Mesenchymal stem cell (in vitro differentiated cells and primary cell): ENCODE measurements at regions not wholly inside any gene's neighbourhood (a gene's known extent, or its start where the extent isn't known, plus 50 kb on each side); places are given as distances from the start of the nearest gene placed in this dataset.

Experiments used
- DNase-seq: peaks from one replicate; pipeline ENCODE4 v3.0.0-alpha.2; 2013
- H2AFZ ChIP-seq: one replicate; pipeline ENCODE4 v1.6.1; 2013; ENCODE audit warnings: low read depth, mild to moderate bottlenecking, control low read depth, inconsistent platforms, low read length, moderate library complexity
- H2AK5ac ChIP-seq: 2 replicates; pipeline ENCODE4 v1.6.1; 2013; ENCODE audit warnings: low read length, moderate library complexity, mild to moderate bottlenecking, inconsistent platforms; ENCODE audit not compliant: severe bottlenecking
- H2BK120ac ChIP-seq: one replicate; pipeline ENCODE4 v1.6.1; 2013; ENCODE audit warnings: low read depth, mild to moderate bottlenecking, inconsistent platforms, low read length, moderate library complexity
- H2BK12ac ChIP-seq, 2 experiments: one replicate each; pipeline ENCODE4 v1.6.1; 2013; ENCODE audit warnings: inconsistent platforms in 2 of 2, low read length in 2 of 2, mild to moderate bottlenecking in 2 of 2, moderate library complexity in 2 of 2, control low read depth in 1 of 2
- H2BK15ac ChIP-seq: one replicate; pipeline ENCODE4 v1.6.1; 2013; ENCODE audit warnings: mild to moderate bottlenecking, low read depth, inconsistent platforms; ENCODE audit not compliant: poor library complexity, severe bottlenecking
- H2BK5ac ChIP-seq: 2 replicates; pipeline ENCODE4 v1.6.1; 2013; ENCODE audit warnings: low read depth, mild to moderate bottlenecking, low read length, control low read depth, inconsistent platforms; ENCODE audit not compliant: poor library complexity, severe bottlenecking
- H3K14ac ChIP-seq, 2 experiments: one replicate each; pipeline ENCODE4 v1.6.1; 2013; ENCODE audit warnings: inconsistent platforms in 2 of 2, low read length in 2 of 2, control low read depth in 1 of 2, mild to moderate bottlenecking in 1 of 2, moderate library complexity in 1 of 2
- H3K18ac ChIP-seq, 2 experiments: one replicate each; pipeline ENCODE4 v1.6.1; 2013; ENCODE audit warnings: inconsistent platforms in 2 of 2, low read length in 2 of 2, control low read depth in 1 of 2, low read depth in 1 of 2, mild to moderate bottlenecking in 1 of 2
- H3K23ac ChIP-seq, 2 experiments: one replicate each; pipeline ENCODE4 v1.6.1; 2013; ENCODE audit warnings: inconsistent platforms in 2 of 2, low read length in 2 of 2, mild to moderate bottlenecking in 2 of 2, moderate library complexity in 2 of 2, control low read depth in 1 of 2
- H3K27ac ChIP-seq: 2 replicates; pipeline ENCODE4 v1.5.1; 2013; ENCODE audit warnings: mild to moderate bottlenecking, moderate library complexity, low read length, control low read depth, inconsistent platforms; ENCODE audit not compliant: poor library complexity, severe bottlenecking
- H3K27me3 ChIP-seq, 2 experiments: 2 replicates each; pipeline versions ENCODE4 v1.6.1 to v1.7.0; 2013; ENCODE audit warnings: low read length in 2 of 2, mild to moderate bottlenecking in 2 of 2, moderate library complexity in 2 of 2, control low read depth in 1 of 2, inconsistent platforms in 1 of 2; ENCODE audit not compliant: control insufficient read depth in 1 of 2, insufficient read depth in 1 of 2
- H3K36me3 ChIP-seq, 2 experiments: 2 replicates each; pipeline versions ENCODE4 v1.6.1 to v1.7.0; 2013; ENCODE audit warnings: low read length in 2 of 2, control low read depth in 1 of 2, inconsistent platforms in 1 of 2, low read depth in 1 of 2, mild to moderate bottlenecking in 1 of 2; ENCODE audit not compliant: insufficient read depth in 2 of 2, control insufficient read depth in 1 of 2
- H3K4ac ChIP-seq, 2 experiments: one replicate each; pipeline ENCODE4 v1.6.1; 2013; ENCODE audit warnings: inconsistent platforms in 2 of 2, low read length in 2 of 2, mild to moderate bottlenecking in 2 of 2, moderate library complexity in 2 of 2, control low read depth in 1 of 2, low read depth in 1 of 2
- H3K4me1 ChIP-seq: 2 replicates; pipeline ENCODE4 v1.6.1; 2013; ENCODE audit warnings: low read depth, low read length, control low read depth; ENCODE audit not compliant: control insufficient read depth, insufficient read depth
- H3K4me2 ChIP-seq: 2 replicates; pipeline ENCODE4 v1.6.1; 2013; ENCODE audit warnings: low read length, mild to moderate bottlenecking, inconsistent platforms; ENCODE audit not compliant: poor library complexity, severe bottlenecking
- H3K4me3 ChIP-seq, 2 experiments: 2 replicates each; pipeline versions ENCODE4 v1.5.1 to v1.7.0; 2013; ENCODE audit warnings: low read length in 2 of 2, mild to moderate bottlenecking in 2 of 2, control low read depth in 1 of 2, low read depth in 1 of 2; ENCODE audit not compliant: insufficient read depth in 1 of 2
- H3K79me1 ChIP-seq: replicated peaks from 2 replicates; pipeline ENCODE4 v1.6.1; 2013; ENCODE audit warnings: mild to moderate bottlenecking, control low read depth, low read length, inconsistent platforms; ENCODE audit not compliant: poor library complexity, severe bottlenecking
- H3K9ac ChIP-seq: 2 replicates; pipeline ENCODE4 v1.7.0; 2013; ENCODE audit warnings: mild to moderate bottlenecking, low read length, moderate library complexity
- H3K9me3 ChIP-seq: 2 replicates; pipeline ENCODE4 v1.7.0; 2013; ENCODE audit warnings: mild to moderate bottlenecking, low read length; ENCODE audit not compliant: control insufficient read depth
- H4K8ac ChIP-seq: one replicate; pipeline ENCODE4 v1.6.1; 2013; ENCODE audit warnings: inconsistent platforms, mild to moderate bottlenecking, low read length, moderate library complexity
- H4K91ac ChIP-seq: one replicate; pipeline ENCODE4 v1.6.1; 2013; ENCODE audit warnings: mild to moderate bottlenecking, low read length, inconsistent platforms
- WGBS: methylation state at CpG from one replicate; pipeline ENCODE4 v1.1.7; 2013; ENCODE audit warnings: mixed read lengths; 5-methylcytosine and 5-hydroxymethylcytosine counted together

DNA sequence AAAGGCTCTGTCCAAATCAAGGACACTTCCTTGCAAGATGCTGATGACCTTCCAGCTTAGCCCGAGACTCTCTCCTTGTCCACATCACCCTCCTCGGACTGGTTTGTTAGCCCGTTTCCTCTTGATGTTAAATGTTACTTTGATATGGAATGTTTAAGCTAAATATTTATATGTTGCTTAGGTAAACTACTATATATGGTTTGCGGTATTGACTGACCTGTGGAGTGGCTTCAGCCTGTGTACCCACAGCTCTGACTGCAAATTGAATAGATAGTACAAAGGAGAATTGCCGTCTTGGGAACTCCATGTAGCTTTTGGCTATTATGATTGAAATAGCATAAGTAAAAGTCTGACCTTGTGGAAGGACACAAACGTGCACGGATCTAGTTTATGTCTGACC, 422.0 kb downstream of the YTHDC2 start:
- Histone ChIP-seq H3K9me3 (no peaks in the 10 kb centered on the region), H2BK120ac (no peak overlapping the region), H3K27ac (no peak overlapping the region), H3K36me3 (no peaks in the 10 kb centered on the region), H2AK5ac (no peak overlapping the region), H3K79me1 (no peaks in the 10 kb centered on the region), H3K27me3 (no peaks in the 10 kb centered on the region), H3K9ac (no peak overlapping the region), H3K18ac (no peak overlapping the region), H3K4me3 (no peak overlapping the region), H3K4ac (no peak overlapping the region), H2BK12ac (no peak overlapping the region), H2BK5ac (no peak overlapping the region), H3K23ac (no peak overlapping the region), H2AFZ (no peak overlapping the region), H2BK15ac (no peak overlapping the region), H3K4me1 (peaks cover 2% of the 10 kb centered on the region), H4K91ac (no peak overlapping the region), H3K14ac (no peak overlapping the region), H4K8ac (no peak overlapping the region), H3K4me2 (no peak overlapping the region)
- 89% methylated on average over 6 of the region's 7 CpGs for WGBS
- no peak for DNase-seq

DNA sequence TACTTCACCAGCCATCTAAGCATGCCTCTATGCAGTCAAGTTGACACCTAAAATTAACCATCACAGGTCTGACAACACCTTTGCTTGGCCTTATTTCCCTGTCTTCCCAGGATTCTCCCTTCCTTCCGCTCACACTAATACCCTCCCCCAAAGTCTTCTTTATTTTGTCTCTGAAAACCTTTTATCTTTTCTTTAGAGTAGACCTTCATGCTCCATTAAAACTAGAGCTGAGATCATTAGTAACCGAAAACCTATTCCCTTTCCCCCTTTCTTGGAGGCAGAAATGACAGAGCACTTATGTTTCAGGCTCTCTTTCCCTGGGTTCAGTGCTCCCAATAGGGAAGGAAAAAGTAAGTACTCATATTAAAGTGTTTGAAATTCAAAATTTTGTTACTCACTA, 423.8 kb downstream of the YTHDC2 start:
- Histone ChIP-seq H3K79me1 (no peaks in the 10 kb centered on the region), H3K4ac (no peak overlapping the region), H3K9ac (no peak overlapping the region), H3K27ac (no peak overlapping the region), H2BK12ac (no peak overlapping the region), H3K18ac (no peak overlapping the region), H2BK5ac (no peak overlapping the region), H3K4me3 (no peak overlapping the region), H2BK15ac (no peak overlapping the region), H4K91ac (no peak overlapping the region), H3K4me1 (peaks cover 2% of the 10 kb centered on the region), H3K23ac (no peak overlapping the region), H3K14ac (no peak overlapping the region), H2BK120ac (no peak overlapping the region), H2AFZ (no peak overlapping the region), H2AK5ac (no peak overlapping the region), H3K9me3 (peaks cover 2% of the 10 kb centered on the region), H3K4me2 (no peak overlapping the region), H3K27me3 (no peaks in the 10 kb centered on the region), H4K8ac (no peak overlapping the region), H3K36me3 (no peaks in the 10 kb centered on the region)
- 30% methylated on average over 1 of the region's 2 CpGs for WGBS
- no peak for DNase-seq

DNA sequence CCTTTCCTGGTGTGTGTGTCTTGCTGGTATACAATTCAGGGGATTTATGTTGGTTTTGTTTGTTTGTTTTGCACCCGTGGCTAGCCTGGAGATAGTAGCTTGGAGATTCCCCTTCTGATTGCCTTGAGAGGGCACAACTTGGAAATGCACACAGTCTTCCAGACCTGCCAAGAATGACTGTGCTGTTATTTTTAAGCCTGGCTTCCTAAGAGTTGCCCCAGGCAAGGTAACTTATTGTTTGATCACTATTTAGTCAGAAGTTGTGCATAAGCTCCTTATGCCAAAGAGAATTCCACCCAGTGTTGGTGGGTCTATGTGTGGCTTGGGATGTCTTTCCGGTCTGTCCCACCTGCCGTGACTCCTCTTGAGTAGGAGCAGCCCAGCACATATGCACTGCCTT, 421.9 kb upstream of the KCNN2 start:
- H2AK5ac ChIP-seq: no peak overlapping the region
- no peak overlapping the region for H3K4me3 ChIP-seq
- WGBS: 66% methylated on average over 3 of the region's 3 CpGs

DNA sequence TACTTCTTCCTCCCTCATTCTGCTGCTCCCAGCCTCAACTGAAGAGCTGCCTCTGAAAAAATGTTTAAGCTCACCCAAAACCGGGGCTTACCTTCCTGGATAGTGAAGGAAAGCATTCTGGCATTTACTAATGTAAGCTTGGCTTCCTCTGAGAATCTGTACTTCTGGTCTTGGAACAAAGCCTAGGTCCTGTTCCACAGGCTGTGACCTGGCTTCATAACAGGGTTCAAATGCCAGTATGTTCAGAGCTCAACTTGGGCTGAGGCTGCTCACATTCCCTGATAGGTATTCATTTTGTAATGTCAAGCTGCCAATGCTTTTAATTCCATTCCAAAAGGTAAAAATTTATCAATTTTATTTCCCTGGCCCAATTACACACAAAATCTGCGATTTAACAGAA, 411.7 kb upstream of the KCNN2 start:
- H3K9me3 ChIP-seq: peaks cover 4% of the 10 kb centered on the region
- no peak overlapping the region for H4K8ac ChIP-seq
- no peak overlapping the region for H2BK120ac ChIP-seq
- no peak overlapping the region for H2BK15ac ChIP-seq
- no peaks in the 10 kb centered on the region for H3K4me1 ChIP-seq
- H3K18ac ChIP-seq: no peak overlapping the region
- H3K36me3 ChIP-seq: no peaks in the 10 kb centered on the region
- H3K4ac ChIP-seq: no peak overlapping the region
- DNase-seq: no peak
- H3K23ac ChIP-seq: no peak overlapping the region
- 40% methylated on average over 1 of the region's 2 CpGs for WGBS
- H2AK5ac ChIP-seq: no peak overlapping the region
- no peak overlapping the region for H4K91ac ChIP-seq
- H3K27ac ChIP-seq: no peak overlapping the region
- H2BK12ac ChIP-seq: no peak overlapping the region
- H3K9ac ChIP-seq: no peak overlapping the region
- no peak overlapping the region for H2BK5ac ChIP-seq
- no peak overlapping the region for H2AFZ ChIP-seq
- H3K27me3 ChIP-seq: no peaks in the 10 kb centered on the region
- no peak overlapping the region for H3K4me3 ChIP-seq
- H3K79me1 ChIP-seq: no peaks in the 10 kb centered on the region
- no peak overlapping the region for H3K14ac ChIP-seq
- H3K4me2 ChIP-seq: no peak overlapping the region

More for the DNA sequence above, 421.9 kb upstream of the KCNN2 start:
- Histone ChIP-seq H3K23ac (no peak overlapping the region), H2BK5ac (no peak overlapping the region), H3K4me1 (peaks cover 2% of the 10 kb centered on the region), H3K79me1 (no peaks in the 10 kb centered on the region), H2AFZ (no peak overlapping the region), H3K27me3 (no peaks in the 10 kb centered on the region), H2BK120ac (no peak overlapping the region), H3K9me3 (peaks cover 4% of the 10 kb centered on the region), H3K4ac (no peak overlapping the region), H4K8ac (no peak overlapping the region), H3K9ac (no peak overlapping the region), H3K14ac (no peak overlapping the region), H3K18ac (no peak overlapping the region), H4K91ac (no peak overlapping the region), H3K27ac (no peak overlapping the region), H3K4me2 (no peak overlapping the region), H2BK15ac (no peak overlapping the region), H3K36me3 (no peaks in the 10 kb centered on the region), H2BK12ac (no peak overlapping the region)
- no peak for DNase-seq
